Keratinocyte (primary cell): ENCODE measurements at regions not wholly inside any gene's neighbourhood (a gene's known extent, or its start where the extent isn't known, plus 50 kb on each side); places are given as distances from the start of the nearest gene placed in this dataset.

Experiments
- DNase-seq: peaks from one replicate; pipeline ENCODE4 v3.0.0-alpha.2; 2011; ENCODE audit warnings: low read depth, missing footprints, low spot score
- FAIRE-seq: peaks from 2 replicates; lab custom pipeline; 2011; peaks lifted over from hg19 to GRCh38; lab: Jason Lieb, UNC
- H2AFZ ChIP-seq: 2 replicates; pipeline ENCODE4 v1.6.0; 2012; ENCODE audit warnings: low read length, control low read depth, inconsistent platforms; ENCODE audit not compliant: control insufficient read depth
- H3K27ac ChIP-seq: 2 replicates; pipeline ENCODE4 v1.5.1; 2011; ENCODE audit warnings: low read length; ENCODE audit not compliant: control insufficient read depth, insufficient read depth
- H3K27me3 ChIP-seq: 3 replicates; pipeline ENCODE4 v1.6.0; 2011; ENCODE audit warnings: low read length; ENCODE audit not compliant: control insufficient read depth, insufficient read depth; ENCODE audit errors: extremely low read depth
- H3K36me3 ChIP-seq, 2 experiments: 2 replicates in 1 of 2; 3 replicates in 1 of 2; pipeline ENCODE4 v1.5.1; 2011; ENCODE audit warnings: low read length in 2 of 2, mild to moderate bottlenecking in 1 of 2; ENCODE audit not compliant: control insufficient read depth in 2 of 2, insufficient read depth in 2 of 2; ENCODE audit errors: extremely low read depth in 1 of 2
- H3K4me1 ChIP-seq: 3 replicates; pipeline ENCODE4 v1.5.1; 2011; ENCODE audit warnings: low read length; ENCODE audit not compliant: control insufficient read depth, insufficient read depth; ENCODE audit errors: extremely low read depth
- H3K4me2 ChIP-seq: 3 replicates; pipeline ENCODE4 v1.6.0; 2011; ENCODE audit warnings: low read depth, low read length; ENCODE audit not compliant: control insufficient read depth, insufficient read depth; ENCODE audit errors: extremely low read depth
- H3K4me3 ChIP-seq, 3 experiments: fragments of 200-600 bp in 1 of 3; sonication (generic) in 1 of 3; 2 replicates in 2 of 3; 3 replicates in 1 of 3; pipeline ENCODE4 v1.5.1; 2011 to 2016; ENCODE audit warnings: low read length in 3 of 3, mild to moderate bottlenecking in 3 of 3, control low read depth in 2 of 3, inconsistent platforms in 1 of 3, low read depth in 1 of 3, mixed read lengths in 1 of 3, mixed run types in 1 of 3, moderate library complexity in 1 of 3; ENCODE audit not compliant: control insufficient read depth in 2 of 3, insufficient read depth in 2 of 3; ENCODE audit errors: extremely low read depth in 1 of 3
- H3K79me2 ChIP-seq: 2 replicates; pipeline ENCODE4 v1.6.0; 2012; ENCODE audit warnings: low read length; ENCODE audit not compliant: control insufficient read depth, insufficient read depth
- H3K9ac ChIP-seq: 3 replicates; pipeline ENCODE4 v1.6.0; 2011; ENCODE audit warnings: low read length; ENCODE audit not compliant: control insufficient read depth, insufficient read depth; ENCODE audit errors: extremely low read depth
- H3K9me1 ChIP-seq: 3 replicates; pipeline ENCODE4 v1.6.0; 2011; ENCODE audit warnings: low read length; ENCODE audit not compliant: control insufficient read depth, insufficient read depth; ENCODE audit errors: extremely low read depth
- H3K9me3 ChIP-seq: 2 replicates; pipeline ENCODE4 v1.5.1; 2012; ENCODE audit warnings: low read depth, low read length; ENCODE audit not compliant: control insufficient read depth
- H4K20me1 ChIP-seq: 3 replicates; pipeline ENCODE4 v1.6.0; 2011; ENCODE audit warnings: low read length; ENCODE audit not compliant: control insufficient read depth, insufficient read depth; ENCODE audit errors: extremely low read depth
- CTCF ChIP-seq, 3 experiments: IDR thresholded peaks in 1 of 3; conservative IDR thresholded peaks in 1 of 3; optimal IDR thresholded peaks in 1 of 3; 2 replicates in 2 of 3; 3 replicates in 1 of 3; pipeline versions ENCODE3 to v1.5.1; 2011; ENCODE audit warnings: low read length in 3 of 3, mild to moderate bottlenecking in 3 of 3, moderate library complexity in 2 of 3, control low read depth in 1 of 3, inconsistent platforms in 1 of 3; ENCODE audit not compliant: insufficient read depth in 2 of 3; ENCODE audit errors: extremely low read depth in 1 of 3
- EZH2 ChIP-seq: IDR thresholded peaks from one replicate; pipeline ENCODE4 v1.6.1; 2012; ENCODE audit warnings: inconsistent platforms, mild to moderate bottlenecking, low read length, moderate library complexity
- dilution Hi-C: fragments of 300-500 bp; cut with MboI; formaldehyde crosslinking; loops from one replicate; pipeline ENCODE4 v1.7.0; 2020; ENCODE audit warnings: low sequenced_read_pairs; ENCODE audit not compliant: extremely low pct_ligation_motif_present

DNA sequence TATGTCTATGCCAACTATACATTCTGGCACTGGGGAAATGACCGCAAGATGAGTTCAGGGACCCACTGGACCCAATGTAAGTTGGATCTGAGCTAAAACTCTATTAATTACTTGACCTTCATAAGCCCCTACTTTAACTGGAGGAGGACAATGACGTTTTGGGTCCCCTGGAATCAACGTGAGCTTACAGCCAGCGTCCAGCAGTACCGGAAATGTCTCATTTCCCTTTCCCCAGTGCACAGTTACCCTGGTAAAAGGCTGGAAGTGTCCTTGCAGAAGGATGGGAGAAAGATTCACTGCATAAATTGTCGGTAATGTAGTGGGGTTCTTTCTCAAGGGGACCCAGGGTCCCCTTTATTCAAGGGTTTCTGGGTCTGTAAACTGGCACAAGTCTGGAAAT is 1297.6 kb upstream of the ACVR2A start:
- Histone ChIP-seq H3K9me3 (no peaks in the 10 kb centered on the region), H3K9me1 (no peaks in the 10 kb centered on the region), H3K36me3 (no peaks in the 10 kb centered on the region), H3K27me3 (no peaks in the 10 kb centered on the region), H3K4me1 (no peaks in the 10 kb centered on the region), H4K20me1 (no peaks in the 10 kb centered on the region), H3K79me2 (no peaks in the 10 kb centered on the region), H3K4me2 (no peak overlapping the region), H3K9ac (no peak overlapping the region), H3K4me3 (no peak overlapping the region), H2AFZ (no peak overlapping the region), H3K27ac (no peak overlapping the region)
- dilution Hi-C loops, result no loop called here
- FAIRE-seq (no peak), DNase-seq (no peak)
- no peak for TF ChIP-seq CTCF (optimal IDR thresholded peaks at IDR 0.05 in 1 of 3, IDR thresholded peaks at IDR 0.05 in 1 of 3, conservative IDR thresholded peaks at IDR 0.05 in 1 of 3; ENCODE audit: extremely low read depth in 1 of 3, insufficient read depth in 2 of 3, low read length in 3 of 3)
- TF ChIP-seq EZH2, result no peak

DNA sequence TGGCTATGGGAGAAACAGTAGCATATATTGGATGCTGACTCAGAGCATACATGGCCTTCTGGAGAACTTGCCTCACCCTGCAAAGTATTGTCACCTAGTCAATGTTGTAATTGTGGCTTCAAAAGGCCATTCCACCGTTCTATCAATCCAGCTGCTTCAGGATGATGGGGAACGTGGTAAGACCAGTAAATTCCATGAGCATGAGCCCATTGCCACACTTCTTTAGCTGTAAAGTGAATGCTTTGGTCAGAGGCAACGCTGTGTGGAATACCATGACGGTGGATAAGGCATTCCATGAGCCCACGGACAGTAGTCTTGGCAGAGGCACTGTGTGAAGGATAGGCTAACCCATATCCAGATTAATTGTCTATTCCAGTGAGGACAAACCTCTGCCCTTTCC is 1300.1 kb upstream of the ACVR2A start:
- FAIRE-seq, result no peak
- no peak for TF ChIP-seq EZH2
- TF ChIP-seq CTCF (optimal IDR thresholded peaks at IDR 0.05 in 1 of 3, IDR thresholded peaks at IDR 0.05 in 1 of 3, conservative IDR thresholded peaks at IDR 0.05 in 1 of 3; ENCODE audit: extremely low read depth in 1 of 3, insufficient read depth in 2 of 3, low read length in 3 of 3), result no peak
- dilution Hi-C loops, result no loop called here

More for the DNA sequence above, 1300.1 kb upstream of the ACVR2A start:
- no peak overlapping the region for H3K27ac ChIP-seq
- H3K9ac ChIP-seq, result no peak overlapping the region
- no peaks in the 10 kb centered on the region for H3K27me3 ChIP-seq
- H2AFZ ChIP-seq, result no peak overlapping the region
- no peak for DNase-seq
- H3K4me3 ChIP-seq, result no peak overlapping the region
- no peaks in the 10 kb centered on the region for H3K36me3 ChIP-seq
- no peaks in the 10 kb centered on the region for H3K9me3 ChIP-seq
- H3K4me2 ChIP-seq, result no peak overlapping the region
- H3K4me1 ChIP-seq, result no peaks in the 10 kb centered on the region
- H3K79me2 ChIP-seq, result no peaks in the 10 kb centered on the region
- no peaks in the 10 kb centered on the region for H4K20me1 ChIP-seq
- no peaks in the 10 kb centered on the region for H3K9me1 ChIP-seq
